PC-3 (cell line): ENCODE measurements at regions not wholly inside any gene's neighbourhood (a gene's known extent, or its start where the extent isn't known, plus 50 kb on each side); places are given as distances from the start of the nearest gene placed in this dataset.

Experiments
- EZH2 ChIP-seq: fragments of 300-600 bp; sonication (generic); IDR thresholded peaks from one replicate; pipeline ENCODE4 v1.6.1; 2017; ENCODE audit warnings: antibody characterized with exemption, mild to moderate bottlenecking, low read length; ENCODE audit not compliant: unreplicated experiment
- EZH2phosphoT487 ChIP-seq: fragments of 300-600 bp; sonication (generic); IDR thresholded peaks from 2 replicates; pipeline ENCODE4 v1.6.1; 2018; ENCODE audit warnings: mild to moderate bottlenecking, antibody characterized with exemption, low read length, borderline replicate concordance
- TF ChIP-seq, protein P1 (sequence below): fragments of 300-600 bp; sonication (generic); conservative IDR thresholded peaks from 2 replicates; pipeline ENCODE4 v1.5.1; 2017; ENCODE audit warnings: antibody characterized with exemption, low read depth, mild to moderate bottlenecking, low read length

- TF ChIP-seq, protein P1, sequence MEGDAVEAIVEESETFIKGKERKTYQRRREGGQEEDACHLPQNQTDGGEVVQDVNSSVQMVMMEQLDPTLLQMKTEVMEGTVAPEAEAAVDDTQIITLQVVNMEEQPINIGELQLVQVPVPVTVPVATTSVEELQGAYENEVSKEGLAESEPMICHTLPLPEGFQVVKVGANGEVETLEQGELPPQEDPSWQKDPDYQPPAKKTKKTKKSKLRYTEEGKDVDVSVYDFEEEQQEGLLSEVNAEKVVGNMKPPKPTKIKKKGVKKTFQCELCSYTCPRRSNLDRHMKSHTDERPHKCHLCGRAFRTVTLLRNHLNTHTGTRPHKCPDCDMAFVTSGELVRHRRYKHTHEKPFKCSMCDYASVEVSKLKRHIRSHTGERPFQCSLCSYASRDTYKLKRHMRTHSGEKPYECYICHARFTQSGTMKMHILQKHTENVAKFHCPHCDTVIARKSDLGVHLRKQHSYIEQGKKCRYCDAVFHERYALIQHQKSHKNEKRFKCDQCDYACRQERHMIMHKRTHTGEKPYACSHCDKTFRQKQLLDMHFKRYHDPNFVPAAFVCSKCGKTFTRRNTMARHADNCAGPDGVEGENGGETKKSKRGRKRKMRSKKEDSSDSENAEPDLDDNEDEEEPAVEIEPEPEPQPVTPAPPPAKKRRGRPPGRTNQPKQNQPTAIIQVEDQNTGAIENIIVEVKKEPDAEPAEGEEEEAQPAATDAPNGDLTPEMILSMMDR, result no peak
- TF ChIP-seq EZH2phosphoT487, result no peak
- TF ChIP-seq EZH2, result no peak
Observed at GRCh38 chr5:174645677-174646076, 78.7 kb upstream of the MSX2 start.
